ENCODE measurements at regions not wholly inside any gene's neighbourhood (a gene's known extent, or its start where the extent isn't known, plus 50 kb on each side); places are given as distances from the start of the nearest gene placed in this dataset.

DNA sequence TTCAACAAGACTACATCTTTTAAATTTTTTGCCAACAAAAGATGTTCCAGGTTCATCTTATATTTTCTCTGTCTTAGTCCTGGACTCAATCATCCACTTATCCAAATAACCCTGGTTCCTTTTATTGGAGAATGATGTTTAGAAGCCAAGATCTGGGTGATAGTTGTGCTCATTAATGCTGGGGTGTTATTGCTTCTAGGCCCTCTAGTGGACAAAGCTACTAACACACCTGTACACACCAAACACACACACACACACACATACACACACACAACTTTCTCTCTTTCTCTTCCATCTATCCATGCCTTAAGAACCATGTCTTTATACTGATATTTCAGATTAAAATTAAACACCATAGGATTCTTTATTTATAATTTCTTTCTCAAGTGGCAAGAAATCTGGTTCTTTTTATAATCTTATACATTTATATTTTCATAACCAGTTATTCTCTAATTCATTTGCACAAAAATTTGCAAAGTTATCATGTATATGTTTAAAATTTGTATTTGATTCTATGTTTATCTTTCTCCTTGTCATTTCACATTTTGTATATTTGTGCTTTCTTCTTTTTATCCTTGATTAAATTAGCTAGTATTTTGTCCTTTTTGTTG, 179.1 kb upstream of the SMIM23 start:
- DNase-seq: no peak

GRCh38 chr5:171607863-171608262, 177.8 kb upstream of the SMIM23 start:
- no peak for DNase-seq

DNA sequence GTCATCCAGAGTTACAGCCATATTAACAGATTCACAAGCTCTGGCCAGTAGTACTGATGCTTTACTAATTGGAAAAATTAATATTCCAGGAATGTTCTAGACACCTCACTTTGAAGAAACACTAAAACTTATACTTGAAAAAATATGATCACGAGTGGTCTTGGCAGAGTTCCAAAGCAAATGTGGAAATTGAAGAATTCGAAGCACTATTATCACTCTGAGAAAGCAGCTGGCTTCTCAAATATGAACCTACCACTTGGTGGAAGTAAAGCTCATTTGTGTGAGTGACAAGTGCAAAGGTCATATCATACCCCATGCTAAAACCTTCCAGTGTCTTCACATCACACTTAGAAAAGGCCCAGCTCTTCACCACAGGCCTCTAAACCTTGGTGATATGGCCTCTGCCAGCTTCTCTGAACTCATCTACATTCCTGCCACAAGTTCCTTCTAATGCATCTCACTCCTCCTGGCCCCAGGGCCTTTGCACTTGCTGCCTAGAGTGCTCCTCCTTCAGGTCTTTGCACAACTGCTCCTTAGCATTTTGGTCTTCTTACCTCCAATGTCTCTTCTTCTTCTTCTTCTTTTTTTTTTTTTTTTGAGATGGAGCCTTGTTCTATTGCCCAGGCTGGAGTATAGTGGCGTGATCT, 175.7 kb upstream of the SMIM23 start:
- DNase-seq: no peak

DNA sequence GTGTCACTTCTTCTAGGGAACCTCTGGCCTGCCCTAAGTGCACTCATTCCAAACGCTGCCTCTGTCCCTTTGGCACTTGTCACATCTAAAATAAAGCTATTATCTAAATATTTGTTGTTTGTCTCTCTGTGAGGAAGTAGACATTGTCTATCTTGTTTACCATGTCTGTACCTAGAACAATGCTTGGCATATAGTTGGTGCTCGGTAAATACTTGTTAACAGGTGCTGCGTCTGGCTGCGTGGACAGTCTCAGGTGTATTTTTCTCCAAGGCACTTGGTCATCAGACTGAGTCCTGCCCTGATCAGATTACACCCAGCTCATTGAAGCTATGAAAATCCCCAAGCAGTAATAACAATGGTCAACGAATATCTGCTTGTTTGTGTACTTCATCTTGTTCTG, 174.9 kb upstream of the SMIM23 start:
- no peak for DNase-seq

- no peak for DNase-seq
Observed at GRCh38 chr5:171612749-171613148, 172.9 kb upstream of the SMIM23 start.

- DNase-seq: no peak
Observed at GRCh38 chr5:171614511-171614910, 171.1 kb upstream of the SMIM23 start.

DNA sequence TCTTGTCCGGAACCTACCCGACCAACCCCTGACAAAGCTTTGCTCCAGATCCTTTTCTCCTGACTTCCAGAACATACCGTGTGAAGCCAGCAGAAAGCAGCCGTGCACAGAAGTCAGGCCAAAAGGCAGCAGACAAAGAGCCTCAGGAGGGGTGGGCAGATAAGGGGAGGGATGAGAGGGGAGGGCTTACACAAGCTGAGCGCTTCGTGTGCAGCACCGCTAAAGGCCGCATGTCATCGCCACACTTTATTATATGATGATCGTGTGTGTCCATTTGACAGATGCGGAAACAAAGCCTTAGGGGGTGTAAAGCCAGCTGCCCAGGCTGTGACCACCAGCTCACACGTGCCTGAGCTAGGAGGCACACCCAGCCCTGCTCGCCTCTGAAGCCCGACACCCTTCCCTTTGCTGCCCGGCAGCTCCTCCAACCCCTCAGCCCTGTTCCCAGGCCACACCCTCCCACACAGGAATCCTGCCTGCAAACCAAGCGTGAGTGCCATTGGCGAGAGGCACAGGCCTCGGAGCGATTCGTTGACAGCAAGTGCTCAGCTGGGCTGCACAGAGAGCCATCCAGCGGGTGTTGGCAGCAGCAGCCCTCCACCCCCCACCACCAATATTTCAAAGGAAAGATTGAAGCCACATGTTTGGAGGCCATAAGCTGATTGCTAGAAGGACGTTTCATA, 170.5 kb upstream of the SMIM23 start:
- peak; percentile 78 for DNase-seq

GRCh38 chr5:171615705-171616640, 169.6 kb upstream of the SMIM23 start:
- no peak for DNase-seq

DNA sequence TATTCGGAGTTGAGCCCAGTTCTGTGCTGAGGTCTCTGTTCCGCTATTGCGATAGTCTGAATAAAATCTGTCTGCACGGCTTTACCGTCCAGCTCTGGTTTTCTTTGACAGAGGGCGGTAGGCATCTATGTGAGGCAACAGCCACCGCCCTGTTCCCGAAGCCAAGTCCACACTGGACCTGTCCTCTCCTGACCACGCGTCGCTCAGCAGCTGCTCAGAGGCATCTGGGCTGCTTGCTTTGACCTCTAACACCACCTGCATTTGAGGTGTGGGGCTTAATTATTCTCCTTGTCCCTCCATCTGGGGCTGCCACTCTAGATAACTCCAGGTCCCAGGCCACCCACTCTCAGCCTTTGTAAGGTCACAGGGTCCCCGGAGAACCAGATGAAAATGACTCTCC, 168.4 kb upstream of the SMIM23 start:
- no peak for DNase-seq

DNA sequence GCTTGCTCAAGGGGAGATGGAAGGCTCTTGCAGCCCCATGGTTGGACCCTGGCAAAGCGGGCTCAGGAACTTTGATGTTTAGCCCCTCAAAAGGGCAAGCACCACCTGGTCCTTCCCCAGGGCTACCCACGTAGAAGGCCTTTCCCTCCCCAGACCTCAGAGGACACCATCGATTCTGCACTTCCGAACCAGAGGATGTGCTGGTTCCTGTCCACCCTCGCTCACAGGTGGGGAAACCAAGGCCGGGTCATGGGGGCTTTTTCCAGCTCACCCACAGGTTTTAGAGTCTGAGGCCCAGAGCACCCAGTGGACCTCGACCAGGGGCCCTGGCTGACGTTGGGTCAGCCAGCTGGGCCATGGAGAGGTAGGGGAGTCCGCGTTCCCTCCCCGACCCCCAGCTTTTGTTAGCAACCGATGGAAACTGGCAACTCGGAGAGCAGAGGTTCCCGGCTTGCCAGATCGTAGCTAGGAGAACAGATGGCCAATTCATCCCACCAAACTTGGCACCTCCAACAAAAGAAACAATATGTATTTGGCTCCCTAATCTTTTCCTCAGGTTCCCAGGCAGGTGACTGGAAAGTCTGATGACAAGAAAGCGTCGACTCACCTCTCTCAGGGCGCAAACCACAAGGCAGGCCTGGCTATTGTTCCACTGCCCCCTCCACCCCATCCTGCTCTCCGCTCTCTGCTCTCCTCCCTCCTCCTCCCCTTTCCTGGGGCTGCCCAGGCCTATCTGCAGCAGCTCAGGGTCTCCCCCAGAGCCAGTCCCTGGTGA, 167.6 kb upstream of the SMIM23 start:
- DNase-seq: no peak

- DNase-seq: no peak
Observed at GRCh38 chr5:171619196-171619595, 166.4 kb upstream of the SMIM23 start.

DNA sequence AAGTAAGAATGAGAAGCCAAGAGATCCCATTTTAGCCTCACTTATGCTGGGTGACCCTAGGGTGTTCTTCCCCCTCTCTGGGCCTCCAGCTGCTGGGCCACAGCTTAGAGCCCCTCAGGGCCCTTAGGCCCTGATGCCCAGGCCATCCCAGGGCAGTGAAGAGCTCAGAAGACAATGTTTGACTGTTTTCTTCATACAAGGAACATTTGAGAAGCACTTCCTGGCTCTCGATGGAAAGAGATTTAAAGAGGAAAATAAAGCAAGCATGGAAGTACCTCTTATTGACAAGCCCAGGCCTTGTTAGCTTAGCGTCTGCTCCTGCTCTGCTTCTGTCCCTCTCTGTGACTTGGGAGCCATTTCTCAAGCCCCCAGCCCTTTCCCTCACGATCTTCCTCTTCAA, 165.9 kb upstream of the SMIM23 start:
- no peak for DNase-seq

DNA sequence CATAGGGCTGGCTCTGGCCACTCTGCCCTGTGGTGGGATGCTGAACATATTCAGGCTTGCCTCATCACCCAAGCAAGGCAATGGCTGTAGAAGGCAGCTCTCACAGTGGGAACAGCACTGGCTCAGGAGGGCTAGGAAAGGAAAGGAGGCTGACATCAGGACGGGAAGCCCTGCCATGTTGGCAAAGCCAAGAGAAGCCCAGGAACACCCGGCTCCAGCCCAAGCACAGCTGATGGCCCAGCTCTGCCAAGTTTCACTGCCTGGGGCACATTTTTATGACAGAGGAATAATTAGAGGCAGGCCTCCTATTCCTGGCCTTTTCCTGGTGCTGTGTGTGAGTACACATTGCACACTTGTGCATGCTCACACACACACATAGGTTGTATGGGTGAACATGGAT, 163.6 kb upstream of the SMIM23 start:
- DNase-seq: no peak

GRCh38 chr5:171623107-171623506, 162.5 kb upstream of the SMIM23 start:
- no peak for DNase-seq

DNA sequence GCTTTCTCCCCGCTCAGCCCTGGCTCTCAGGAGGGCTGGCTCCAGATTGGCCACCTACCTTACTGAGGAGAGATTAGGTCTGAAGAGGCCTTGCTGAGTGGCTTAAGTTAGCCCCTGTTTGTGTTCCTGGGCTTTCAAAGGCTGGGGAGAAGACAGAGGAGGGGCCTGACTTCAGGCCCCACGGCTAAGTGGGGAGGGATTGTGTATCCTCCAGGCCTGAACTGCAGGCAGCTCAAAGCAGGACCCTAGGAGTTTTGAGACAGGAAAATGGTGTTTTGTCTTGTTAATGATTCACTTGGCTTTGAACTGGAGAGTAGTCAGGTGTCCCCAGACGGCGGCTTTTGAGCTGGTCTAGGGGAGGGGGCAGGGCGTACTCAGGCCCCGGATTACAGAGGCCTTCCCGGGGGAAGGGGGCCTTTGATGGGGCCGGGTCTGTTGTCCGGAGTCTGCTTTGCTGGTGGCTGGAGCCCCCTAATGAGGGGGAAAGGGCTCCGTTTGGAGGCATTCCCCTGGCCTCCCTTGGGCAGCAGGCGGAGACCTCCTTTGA, 162.0 kb upstream of the SMIM23 start:
- DNase-seq: no peak

DNA sequence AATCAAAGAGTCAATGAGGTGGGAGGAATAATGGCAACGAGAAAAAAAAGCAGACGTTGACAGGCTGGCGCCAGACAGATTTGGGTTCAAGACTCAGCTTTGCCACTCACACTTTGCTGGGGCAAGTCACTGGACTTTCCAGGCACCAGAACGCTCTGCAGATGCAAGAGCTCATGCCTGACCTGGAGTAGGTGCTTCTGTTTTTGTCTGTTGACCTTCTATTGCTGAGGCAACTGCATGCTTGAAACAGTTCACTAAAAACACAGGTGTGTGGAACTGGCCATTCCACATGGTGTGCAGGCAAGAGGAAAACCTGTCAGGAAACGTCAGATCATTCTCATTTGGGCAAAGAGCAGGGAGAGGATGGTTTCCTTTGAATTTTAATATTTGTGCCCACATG, 161.2 kb upstream of the SMIM23 start:
- no peak for DNase-seq

DNA sequence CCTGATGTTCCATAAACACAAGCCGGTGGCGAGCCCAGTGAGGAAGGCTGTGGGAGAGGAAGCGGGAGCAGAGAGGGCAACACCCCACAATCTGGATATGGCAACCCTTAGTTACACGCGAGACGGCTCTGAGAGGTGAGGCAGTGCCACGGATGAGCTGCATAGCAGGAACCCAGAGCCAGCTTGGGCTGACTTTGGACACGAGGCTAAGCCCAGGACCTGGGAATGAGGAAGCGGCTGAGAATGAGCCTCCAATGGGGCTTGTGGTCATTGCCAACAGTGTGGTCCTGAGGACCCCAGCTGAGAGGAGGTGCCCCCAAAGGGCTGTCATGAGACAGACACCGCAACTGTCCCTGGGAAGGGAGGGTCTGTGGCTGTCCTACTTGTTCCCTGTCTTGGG, 160.0 kb upstream of the SMIM23 start:
- DNase-seq: no peak

DNA sequence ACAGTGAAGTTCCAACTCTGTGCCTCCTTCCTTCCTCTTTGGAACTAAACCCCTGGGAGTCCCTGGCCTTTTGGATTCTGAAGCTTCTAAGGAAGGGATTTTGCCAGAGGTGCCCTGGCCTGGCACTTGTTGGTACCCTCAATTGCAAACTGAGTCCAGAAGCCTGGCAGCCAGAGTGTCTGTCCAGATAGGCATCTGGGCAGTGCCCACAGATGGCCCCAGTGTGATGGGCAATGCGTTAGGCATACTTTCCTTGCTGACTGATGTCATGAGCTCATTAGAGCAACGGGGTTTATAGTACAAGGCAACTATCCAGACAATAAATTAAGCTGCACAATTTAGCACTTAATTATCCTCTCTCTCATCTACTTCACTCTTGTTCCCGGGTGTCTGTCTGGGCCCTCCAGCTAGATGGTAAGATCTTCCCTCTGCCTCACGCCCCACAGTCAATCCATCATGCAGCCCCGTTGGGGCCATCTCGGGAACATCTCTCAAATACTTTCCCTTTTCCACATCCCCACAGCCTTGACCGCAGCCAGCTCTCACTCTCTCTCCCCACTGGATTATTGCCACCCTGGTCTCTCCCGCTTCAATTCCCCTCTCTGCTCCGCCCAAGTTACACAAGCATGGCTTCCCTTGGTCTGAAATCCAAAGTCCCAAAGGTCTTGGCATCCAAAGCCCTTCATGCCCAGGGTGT, 157.5 kb upstream of the SMIM23 start:
- no peak for DNase-seq

GRCh38 chr5:171628633-171628974, 157.0 kb upstream of the SMIM23 start:
- DNase-seq: no peak

GRCh38 chr5:171629221-171629620, 156.4 kb upstream of the SMIM23 start:
- DNase-seq: no peak

GRCh38 chr5:171629628-171630349, 155.8 kb upstream of the SMIM23 start:
- DNase-seq: peak; percentile 81
